CD4-positive, alpha-beta T cell treated with Interleukin-17A for 1 hour (primary cell): ENCODE measurements at regions not wholly inside any gene's neighbourhood (a gene's known extent, or its start where the extent isn't known, plus 50 kb on each side); places are given as distances from the start of the nearest gene placed in this dataset.
"Not testable (repeated sequence)": the region's sequence is repeated elsewhere in the genome, so short reads cannot be mapped to it uniquely, and the experiment has no call there.

Experiments used
- DNase-seq: peaks from one replicate; pipeline ENCODE4 v3.0.0-alpha.2; 2020

DNA sequence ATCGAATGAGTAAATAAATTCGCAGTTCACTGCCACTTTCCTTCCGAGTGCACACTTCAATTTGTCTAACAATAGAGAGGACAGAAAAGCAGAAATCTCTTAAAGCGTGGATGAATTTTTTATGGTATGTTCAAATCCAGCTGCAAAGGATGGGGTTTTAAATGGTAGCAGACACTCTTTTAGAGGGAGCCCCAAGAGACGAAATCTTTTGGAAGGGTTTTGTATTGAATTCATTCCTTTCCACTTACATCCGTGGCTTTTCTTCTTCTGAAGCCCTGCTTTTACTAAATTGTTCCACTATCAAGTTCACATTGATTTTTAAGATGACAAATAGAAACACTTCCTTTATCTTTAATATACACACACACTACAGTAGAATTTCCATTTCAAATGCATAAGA is 680.7 kb downstream of the NR4A2 start:
- DNase-seq = no peak

DNA sequence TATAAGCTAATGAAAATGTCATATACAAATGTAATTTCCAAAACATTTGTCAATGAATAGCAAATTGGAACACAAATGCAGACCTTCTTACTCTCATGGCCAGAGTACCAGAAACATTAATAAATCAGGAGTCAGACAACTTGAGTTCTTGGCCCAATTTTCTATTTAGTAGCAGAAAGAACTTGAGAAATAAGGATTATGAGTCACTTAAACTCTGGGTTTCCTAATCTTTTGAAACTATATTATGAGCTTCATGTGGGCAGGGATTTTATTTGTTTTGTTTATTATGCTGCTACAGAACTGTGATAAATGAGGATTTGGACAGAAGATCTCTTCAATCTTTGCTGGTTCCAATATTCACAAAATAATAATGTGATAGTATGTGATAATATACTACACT is 686.7 kb downstream of the NR4A2 start:
- DNase-seq = no peak

DNA sequence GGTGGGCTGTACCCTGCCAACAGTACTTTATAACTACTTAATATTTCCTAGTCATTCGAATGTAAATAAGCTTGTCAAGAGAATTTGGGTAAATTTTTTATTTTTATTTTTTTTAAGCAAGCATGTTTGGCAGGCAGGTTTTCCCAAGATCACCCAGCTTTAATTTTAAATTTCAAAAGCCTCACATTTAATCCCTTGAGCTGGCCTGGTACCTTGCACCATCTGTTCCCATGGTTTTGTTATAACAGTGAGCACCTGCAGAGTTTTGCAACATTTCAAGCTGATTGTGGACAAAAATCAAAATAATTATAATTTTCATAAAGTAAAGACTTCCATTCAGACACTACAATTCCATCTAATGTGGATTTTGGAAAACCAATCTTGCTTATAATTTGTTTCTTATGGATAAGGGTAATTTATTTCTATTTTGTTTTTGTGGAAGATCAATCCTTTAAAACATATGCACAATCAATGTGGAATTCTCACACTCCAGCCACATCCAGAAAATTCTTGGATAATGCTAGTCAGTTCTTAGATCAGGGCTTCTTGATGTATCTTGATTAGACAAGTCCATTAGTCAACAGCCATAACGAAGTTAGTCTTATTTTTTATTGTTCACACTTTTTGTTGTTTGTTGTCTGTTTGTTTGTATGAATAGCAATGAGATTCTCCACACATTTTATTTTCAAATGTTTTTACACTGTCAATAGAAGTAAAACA is 689.3 kb downstream of the NR4A2 start:
- no peak for DNase-seq

DNA sequence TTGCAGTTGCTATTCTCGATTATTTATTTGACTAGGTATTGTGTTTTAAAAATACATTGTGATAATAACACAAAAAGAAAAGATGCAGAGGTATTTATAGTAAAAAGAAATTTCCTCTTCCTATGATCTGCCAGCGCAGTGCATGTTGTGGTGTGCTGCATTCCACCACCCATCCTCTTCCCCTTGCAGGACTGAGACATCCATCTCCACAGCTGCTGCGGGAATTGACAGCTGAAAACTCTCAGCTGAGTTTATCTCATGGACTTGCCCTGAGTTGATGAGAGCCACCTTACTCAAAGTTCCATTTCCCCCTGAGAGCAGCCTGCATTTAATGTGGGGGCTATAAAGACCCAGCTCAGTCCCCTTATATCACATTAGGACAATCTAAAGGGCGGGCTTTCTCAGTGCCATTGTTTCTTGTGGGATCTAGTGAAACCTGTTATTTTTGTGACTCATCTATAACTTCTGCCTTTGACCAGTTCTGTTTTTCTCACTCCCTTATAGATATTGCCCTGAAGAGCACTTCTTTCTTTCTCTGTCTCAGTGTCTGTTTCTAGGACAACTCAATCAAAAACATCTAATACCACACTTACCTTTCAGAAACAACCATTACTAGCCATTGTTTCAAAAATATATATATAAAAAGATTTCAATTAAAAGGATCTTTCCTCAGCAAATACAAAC is 698.5 kb downstream of the NR4A2 start:
- no peak for DNase-seq

DNA sequence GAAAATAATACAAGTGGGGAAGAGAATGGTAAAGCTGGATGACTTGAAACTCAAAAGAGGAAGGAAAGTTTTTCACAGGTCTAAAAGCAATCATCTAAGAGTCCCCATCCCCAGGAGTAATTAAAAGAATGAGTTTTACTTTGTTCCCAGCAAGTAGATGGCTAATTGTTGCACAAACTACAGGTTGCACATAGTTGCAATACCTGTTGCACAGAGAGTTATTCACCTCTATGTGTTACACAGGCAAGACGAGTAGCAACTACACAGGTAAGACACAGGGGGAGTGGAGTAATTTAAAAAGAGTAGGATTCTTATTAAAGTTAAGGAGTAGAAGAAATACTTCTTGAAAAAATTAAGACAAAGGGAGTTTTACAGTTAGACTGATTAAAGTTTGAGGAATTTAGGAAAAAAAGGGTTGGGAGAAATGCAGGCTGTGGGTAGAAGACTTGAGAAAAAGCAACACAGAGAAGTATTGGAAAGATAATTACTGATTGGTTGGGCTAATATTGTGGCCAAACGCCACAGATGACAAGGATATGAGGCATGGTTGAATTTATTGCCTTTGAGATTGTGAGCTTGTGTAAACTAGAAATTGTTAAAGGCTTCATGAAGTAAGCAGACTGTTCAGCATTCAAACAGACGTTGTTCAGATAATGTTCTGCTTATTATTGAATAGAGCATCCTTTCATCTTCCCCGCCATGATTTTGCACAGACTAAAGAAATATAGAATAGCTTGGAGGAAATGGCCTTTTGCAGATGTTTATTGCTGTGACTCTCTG is 699.3 kb downstream of the NR4A2 start:
- DNase-seq = no peak

DNA sequence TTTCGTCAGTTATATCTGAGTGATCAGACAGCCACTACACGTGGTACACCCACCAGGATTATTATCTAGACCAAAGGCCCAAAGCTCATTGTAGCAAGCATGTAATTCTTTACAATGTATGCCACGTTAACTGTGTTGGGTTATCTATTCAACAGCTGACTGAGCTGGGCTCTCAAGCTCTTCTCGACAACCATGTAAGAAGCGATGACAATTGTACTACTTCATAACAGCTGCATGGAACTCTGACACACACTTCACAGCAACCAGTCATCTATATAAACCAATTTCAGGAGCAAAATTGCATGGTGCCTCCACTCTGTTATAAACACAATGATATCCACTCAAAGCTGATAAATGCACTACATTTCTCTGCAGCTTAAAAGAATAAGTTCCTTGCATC is 701.8 kb downstream of the NR4A2 start:
- DNase-seq = no peak

DNA sequence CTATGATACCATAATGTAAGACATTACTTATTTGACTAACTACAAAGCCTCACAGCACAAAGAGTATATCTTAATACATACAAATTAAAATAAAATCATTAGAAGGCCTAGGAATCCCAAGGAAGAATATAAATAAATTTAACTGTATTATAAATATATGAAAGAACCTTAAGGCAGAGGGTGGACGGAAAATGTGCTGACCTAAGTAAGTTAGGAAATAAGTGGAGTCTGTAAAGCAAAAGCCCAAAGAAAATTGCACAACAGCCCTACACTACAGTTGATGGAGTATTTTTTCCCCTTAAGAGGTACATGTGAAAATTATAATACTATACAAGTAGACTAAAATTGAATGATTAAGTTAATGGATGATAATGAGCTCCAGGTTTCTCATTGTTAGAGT is 710.1 kb downstream of the NR4A2 start:
- DNase-seq = no peak

DNA sequence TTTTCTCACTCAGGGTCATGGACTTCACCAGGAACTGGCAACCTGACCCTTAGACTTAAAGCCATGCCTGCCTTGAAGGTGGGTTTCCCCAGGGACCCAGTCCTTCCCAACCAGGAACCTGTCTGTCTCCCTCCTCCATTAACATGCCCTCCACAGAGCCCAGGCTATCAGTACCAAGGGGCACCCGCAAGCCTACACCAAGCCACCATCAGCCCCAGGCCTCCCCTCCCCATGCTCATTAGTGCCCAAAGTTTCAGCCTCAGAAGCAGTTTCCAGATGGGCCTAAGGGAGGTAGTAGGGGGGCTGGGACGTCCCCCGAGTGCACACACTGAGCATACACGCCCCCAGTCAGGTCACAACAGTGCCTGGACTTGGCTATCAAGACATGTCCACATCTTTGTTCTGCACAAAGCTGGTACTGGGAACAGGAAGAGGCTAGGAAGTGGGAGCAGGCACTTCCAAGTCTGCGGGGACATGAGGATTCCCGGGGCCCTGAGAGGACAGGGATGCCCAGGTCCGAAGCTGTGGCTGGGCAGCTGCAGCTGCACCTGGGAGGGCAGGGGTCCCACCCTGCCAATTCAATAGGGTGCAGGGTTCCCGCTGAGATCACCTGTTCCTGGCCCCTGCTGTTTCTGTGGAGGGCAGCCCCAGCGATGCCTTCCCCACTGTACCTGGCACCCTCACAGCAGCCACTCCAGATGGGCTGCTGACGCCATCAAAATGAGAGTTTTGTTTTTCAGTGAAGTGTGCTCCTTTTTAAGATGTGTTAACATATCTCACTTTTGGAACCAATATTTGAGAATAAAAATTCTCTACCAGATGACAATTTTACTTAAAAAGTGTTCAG is 731.4 kb downstream of the NR4A2 start:
- DNase-seq = no peak

DNA sequence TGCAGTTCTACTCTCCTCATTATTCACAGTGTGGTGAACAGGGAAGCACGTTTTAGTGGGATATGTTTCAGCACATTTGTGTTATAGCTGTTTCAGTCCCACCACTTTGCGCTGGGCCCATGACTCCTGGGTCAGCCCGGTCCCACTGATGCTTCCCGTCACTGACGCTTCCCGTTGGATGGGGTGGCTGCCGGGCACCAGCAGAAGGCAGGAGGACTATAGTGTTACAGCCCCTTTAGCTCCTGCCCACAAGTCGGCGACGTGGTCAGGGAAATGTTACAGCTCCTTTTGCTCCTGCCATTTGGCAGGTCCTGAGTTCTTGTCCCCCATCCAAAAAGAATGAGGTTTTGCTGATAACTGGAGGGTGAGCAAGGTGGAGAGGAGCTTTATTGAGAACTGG is 732.2 kb downstream of the NR4A2 start:
- DNase-seq = no peak

DNA sequence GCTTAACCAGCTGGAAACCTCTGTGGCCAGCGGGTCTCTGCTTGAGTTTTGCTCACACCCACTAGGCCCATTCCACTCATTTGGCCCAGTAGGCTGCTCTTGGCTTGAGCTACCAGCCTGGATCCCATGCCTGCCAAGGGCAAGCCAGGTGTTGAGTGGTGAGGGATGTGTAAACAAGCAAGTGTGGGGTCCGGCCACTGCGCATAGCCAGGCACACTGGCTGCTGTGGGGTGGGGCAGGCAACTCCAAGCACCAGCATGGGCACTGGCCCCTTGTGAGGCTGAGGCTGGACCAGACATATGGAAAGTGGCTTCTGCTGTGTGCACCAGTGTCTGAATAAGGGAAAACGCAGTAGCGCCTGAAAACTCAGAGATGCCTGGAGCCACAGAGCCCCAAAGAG is 732.7 kb downstream of the NR4A2 start:
- DNase-seq = no peak

DNA sequence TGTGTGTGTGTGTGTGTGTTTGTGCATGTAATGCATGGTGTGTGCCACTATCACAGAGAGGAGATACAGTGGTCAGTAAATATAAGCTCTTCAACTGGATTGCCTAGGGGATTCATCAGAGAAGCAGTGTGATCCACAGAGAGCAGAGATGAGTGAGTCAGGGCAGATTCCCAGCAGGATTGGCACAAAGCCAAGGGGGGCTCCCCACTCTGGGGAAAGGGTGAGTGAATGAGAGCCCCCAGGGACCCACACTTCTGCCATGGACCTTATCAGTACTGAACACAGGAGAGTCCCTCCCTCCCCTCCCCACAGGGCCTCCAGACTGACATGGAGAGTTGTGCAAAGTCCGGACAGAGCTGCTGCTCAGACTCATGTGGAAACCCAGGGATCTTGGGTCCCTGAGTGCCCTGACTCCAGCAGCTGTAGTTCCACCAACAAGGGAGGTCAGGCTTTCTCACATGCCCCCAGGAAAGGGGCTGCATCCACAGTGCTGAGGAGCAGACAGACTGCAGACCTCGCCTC is 748.8 kb downstream of the NR4A2 start:
- DNase-seq = no peak

DNA sequence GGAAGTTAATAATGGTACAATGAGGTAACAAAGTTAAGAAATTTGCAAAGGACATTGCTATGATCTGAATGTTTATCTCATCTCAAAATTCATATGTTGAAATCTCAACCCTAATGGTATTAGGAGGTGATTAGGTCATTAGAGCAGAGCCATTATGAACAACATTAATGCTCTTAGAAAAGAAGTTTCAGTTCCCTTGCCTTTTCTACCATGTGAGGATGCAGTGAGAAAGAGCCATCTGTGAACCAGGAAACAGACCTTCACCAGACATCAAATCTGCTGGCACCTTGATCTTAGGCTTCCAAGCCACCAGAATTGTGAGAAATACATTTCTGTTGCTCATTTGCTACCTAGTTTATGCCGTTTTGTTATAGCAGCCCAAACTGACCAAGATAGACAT is 757.6 kb downstream of the NR4A2 start:
- DNase-seq = no peak

DNA sequence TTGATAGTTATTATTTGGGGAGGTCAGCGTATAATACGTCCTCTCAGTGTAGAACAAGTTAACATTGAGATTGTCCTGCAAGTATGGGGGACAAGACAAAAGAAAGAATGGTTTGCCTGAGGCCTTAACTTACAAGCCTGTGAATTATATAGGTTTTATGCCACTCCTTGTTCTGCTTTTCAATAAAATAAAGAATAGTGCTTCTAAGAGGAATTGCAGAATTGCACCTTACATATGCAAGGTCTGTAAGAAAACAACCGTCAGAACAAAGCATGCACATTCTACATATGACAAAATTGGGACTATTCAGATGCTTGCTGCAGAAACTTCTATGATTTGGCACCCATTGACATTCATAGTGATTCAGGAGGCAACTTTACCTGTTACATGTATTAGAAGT is 785.0 kb downstream of the NR4A2 start:
- DNase-seq = no peak

DNA sequence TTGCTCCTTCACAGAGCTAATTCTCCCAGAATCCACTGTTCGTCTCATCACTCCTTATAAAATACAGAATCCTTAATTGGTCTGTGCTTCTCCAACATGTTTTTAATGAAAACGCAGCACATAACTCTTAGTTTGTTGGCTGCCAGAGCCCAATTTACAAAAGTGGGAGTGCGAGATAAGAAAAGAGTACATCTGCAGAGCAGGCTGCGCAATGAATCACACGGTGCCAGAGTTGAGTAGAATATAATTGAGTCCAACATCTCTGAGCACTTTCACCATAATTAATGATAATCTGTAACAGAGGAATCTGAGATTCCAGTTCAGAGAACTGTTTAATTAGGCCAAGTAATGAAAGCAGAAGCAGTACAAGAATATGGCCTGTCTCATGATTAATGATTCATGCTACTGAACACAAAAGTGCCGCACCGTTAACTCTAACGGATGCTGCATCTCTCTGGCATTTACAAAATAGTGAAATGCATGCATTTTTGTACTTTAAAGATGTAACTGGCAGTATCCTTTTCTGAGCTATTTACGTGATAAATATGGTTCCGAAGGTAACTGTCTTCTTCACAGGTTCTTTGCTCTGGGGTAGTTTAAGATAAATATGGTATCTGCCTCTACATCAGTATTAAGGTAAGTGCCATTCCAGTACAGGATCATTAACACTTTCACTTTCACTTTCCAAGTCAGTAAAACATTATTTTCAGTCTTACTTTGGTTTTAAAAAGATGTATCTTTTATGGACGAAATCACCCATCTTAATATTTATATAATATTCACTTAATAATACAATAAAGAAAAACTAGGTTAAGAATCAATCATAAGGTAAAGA is 785.6 kb downstream of the NR4A2 start:
- no peak for DNase-seq

DNA sequence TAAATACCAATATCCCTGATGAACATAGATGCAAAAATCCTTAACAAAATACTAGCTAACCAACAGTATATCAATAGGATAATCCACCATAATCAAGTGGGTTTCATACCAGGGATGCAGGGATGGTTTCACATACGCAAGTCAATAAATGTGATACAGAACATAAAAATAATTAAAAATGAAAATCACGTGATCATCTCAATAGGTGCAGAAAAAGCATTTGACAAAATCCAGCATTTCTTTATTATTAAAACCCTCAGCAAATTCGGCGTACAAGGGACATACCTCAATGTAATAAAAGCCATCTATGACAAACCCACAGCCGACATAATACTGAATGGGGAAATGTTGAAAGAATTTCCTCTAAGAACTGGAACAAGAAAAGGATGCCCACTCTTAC is 793.5 kb downstream of the NR4A2 start:
- not testable (repeated sequence) for DNase-seq

DNA sequence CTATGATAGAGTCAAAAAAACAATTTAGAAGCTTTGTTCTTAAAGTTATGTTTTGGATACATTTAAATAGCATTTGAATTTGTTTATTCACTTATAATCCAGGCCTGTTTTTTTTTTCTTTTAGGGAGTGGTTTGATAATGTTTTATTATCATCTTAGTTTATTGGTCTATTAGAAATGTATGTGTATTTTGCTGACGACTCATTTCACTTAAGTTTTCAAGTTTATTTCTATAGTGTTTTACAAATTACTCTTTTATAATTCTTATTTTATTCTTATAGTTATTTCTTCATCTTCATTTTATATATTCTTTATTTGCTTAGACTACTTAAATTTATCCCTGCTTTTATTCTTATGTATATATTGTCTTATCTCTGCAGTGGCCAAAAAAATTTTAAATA is 804.5 kb downstream of the NR4A2 start:
- no peak for DNase-seq

DNA sequence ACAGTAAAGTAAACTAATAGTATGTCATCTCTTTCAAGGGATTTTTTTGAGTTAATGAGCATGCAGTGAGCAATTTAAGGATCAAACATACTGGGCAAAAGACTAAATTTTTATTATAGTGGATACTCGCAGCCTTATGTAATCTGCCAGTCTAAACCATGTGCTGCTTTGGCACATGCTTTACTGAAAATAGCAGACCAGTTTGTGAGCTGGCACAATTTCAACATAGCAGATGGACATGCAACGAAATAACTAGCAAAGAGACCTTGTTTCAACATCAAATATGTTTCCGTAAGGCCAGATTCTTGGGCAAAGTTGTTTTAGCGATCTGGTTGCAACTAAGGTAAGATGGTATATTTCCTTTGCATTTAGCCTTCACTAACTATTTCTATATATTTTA is 807.3 kb downstream of the NR4A2 start:
- DNase-seq = no peak

DNA sequence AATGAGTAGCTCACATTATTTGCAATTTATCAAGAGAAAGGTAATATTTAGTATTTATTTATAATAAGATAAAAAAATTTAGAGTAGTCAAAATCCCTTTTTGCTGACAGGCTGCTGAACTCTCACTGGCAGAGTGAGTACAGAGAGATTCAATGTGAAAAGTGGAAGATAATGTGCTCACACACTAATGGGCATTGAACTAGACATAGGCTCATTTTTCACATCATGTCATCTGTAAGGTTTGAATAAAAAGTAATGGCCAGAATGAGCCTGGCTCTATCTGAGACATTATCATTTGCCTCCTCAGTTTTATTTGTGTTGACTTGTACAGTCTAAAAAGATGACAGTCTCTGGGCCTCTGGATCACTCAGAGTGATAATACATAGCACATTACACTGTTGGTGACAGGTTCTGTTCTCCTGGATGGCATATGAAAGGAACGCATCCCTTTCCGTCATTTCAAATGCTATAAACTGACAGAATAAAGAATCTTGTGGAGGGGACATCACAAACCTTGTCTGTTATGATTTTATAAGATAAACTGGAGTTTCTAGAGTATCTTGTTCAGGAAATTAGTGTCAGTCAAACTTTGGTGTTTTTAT is 812.9 kb downstream of the NR4A2 start:
- DNase-seq = no peak

DNA sequence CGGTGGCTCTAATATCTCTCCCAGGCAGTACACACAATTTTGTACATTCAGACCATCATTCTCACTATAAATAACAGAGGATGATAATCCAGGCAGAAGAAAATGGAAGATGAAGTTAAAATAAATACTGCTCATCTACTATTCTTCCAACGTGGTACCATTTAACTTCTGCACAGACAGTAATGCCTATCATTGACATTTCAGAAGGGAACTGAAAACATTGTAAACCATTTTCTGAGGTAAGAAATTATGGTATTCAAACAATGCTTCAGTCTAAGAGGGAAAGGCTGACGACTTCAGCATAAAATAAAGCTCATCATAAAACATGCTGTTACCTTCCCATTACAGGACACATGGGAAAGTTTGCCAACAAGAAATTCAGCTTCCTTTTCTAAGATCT is 814.4 kb downstream of the NR4A2 start:
- no peak for DNase-seq

DNA sequence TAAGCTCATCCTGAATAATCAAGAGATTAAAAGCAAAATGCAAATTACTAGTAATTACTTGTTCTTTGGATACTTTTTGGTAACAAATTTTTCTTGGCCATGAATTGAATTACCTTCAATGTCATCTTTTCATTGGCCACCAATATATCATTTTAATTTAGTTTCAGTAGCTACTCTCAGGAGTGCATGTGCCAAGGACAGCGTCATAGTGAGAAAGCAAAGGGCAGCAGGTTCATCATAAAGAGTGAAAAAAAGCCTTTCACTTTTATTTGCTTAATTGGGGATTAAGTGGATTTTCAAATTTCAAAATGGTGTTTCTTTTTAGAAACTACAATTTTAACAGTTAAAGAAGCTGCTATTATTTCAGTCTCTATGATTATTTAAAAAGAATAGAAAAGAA is 815.2 kb downstream of the NR4A2 start:
- no peak for DNase-seq

DNA sequence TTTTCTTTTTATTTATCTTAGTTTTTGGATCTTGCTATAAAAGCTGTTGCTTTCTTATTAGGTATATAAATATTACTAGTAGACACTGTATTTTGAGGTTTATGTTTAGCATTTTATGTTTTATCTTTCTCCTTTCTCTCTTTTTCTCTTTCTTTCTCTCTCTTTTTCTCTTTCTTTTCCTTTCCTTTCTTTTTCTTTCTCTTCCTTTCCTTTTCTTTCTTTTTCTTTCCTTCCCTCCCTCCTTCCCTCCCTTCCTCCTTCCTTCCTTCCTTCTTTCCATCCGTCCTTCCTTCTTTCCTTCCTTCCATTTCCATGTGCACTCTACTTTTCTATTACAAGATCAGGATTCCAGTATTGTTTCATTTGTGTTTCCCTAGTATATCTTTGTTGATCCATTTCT is 814.8 kb downstream of the KCNJ3 start:
- DNase-seq = no peak

DNA sequence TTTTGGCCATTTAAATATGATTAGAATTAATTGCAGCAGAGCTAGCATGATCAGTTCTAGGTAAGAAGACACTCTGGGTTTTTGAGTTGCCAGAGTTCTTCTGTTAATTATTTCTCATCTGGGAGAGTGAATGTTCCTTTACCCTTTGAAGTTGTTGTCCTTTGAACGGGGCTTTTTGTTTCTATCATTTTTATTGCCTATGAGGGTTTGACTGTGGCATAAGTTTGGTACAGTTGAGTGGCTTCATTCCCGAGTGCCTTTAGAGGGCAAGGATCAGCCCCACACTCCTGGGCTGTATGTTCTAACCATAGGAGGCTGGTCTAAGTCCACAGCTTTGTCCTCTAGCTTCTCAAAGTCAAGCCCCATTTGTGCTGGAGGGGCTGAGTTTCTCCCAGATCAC is 804.3 kb downstream of the KCNJ3 start:
- no peak for DNase-seq
